ENCODE measurements at regions not wholly inside any gene's neighbourhood (a gene's known extent, or its start where the extent isn't known, plus 50 kb on each side); places are given as distances from the start of the nearest gene placed in this dataset.

GRCh38 chr12:84637926-84638325, 274.7 kb downstream of the SLC6A15 start:
- TF ChIP-seq POLR2A (IDR thresholded peaks at IDR 0.05) (no peak), POLR2AphosphoS5 (IDR thresholded peaks at IDR 0.05) (no peak)
- TF ChIP-seq, protein P1, sequence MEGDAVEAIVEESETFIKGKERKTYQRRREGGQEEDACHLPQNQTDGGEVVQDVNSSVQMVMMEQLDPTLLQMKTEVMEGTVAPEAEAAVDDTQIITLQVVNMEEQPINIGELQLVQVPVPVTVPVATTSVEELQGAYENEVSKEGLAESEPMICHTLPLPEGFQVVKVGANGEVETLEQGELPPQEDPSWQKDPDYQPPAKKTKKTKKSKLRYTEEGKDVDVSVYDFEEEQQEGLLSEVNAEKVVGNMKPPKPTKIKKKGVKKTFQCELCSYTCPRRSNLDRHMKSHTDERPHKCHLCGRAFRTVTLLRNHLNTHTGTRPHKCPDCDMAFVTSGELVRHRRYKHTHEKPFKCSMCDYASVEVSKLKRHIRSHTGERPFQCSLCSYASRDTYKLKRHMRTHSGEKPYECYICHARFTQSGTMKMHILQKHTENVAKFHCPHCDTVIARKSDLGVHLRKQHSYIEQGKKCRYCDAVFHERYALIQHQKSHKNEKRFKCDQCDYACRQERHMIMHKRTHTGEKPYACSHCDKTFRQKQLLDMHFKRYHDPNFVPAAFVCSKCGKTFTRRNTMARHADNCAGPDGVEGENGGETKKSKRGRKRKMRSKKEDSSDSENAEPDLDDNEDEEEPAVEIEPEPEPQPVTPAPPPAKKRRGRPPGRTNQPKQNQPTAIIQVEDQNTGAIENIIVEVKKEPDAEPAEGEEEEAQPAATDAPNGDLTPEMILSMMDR (IDR thresholded peaks at IDR 0.05), result no peak

All from upper lobe of left lung (tissue), 4 donors.